Erythroblast (primary cell): ENCODE measurements at regions not wholly inside any gene's neighbourhood (a gene's known extent, or its start where the extent isn't known, plus 50 kb on each side); places are given as distances from the start of the nearest gene placed in this dataset.

ENCODE experiments used
- GATA1 ChIP-seq: IDR thresholded peaks from 2 replicates; pipeline ENCODE4 v1.6.1; 2011; ENCODE audit warnings: low read depth, mild to moderate bottlenecking, control low read depth, low read length, moderate library complexity
- POLR2A ChIP-seq: IDR thresholded peaks from 2 replicates; pipeline ENCODE4 v1.6.1; 2011; ENCODE audit warnings: mild to moderate bottlenecking, low read length

- TF ChIP-seq POLR2A (no peak), GATA1 (no peak)
Measured at GRCh38 chr5:28807195-28807729, 1768.9 kb upstream of the CDH9 start.
